HG02798 (cell line): ENCODE measurements at regions not wholly inside any gene's neighbourhood (a gene's known extent, or its start where the extent isn't known, plus 50 kb on each side); places are given as distances from the start of the nearest gene placed in this dataset.
"Not testable (repeated sequence)": the region's sequence is repeated elsewhere in the genome, so short reads cannot be mapped to it uniquely, and the experiment has no call there.

Source experiments
- ATAC-seq: cut with Tn5 transposase; IDR thresholded peaks from one replicate; pipeline ENCODE4 v1.9.1; 2021; ENCODE audit warnings: mild to moderate bottlenecking; ENCODE audit not compliant: unreplicated experiment, poor library complexity

DNA sequence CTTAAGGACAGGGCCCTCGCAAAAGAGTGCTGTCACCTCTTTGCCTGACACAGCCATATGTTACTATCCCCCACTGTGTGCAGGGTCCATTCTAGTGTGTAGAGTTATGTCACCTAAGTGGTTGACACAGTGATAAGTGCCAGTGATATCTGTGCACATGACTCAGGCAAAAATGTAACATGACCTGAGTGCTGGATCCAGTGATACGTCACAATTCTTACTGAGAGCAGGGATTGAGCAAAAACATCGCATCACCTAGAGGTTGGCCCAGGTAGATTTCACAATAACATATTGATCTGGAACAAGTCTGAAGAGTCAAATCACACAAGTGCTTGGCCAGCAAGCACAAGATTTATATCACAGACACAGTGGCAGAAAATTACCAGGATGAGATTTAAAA is 100.5 kb upstream of the BPY2B start:
- ATAC-seq: not testable (repeated sequence)

DNA sequence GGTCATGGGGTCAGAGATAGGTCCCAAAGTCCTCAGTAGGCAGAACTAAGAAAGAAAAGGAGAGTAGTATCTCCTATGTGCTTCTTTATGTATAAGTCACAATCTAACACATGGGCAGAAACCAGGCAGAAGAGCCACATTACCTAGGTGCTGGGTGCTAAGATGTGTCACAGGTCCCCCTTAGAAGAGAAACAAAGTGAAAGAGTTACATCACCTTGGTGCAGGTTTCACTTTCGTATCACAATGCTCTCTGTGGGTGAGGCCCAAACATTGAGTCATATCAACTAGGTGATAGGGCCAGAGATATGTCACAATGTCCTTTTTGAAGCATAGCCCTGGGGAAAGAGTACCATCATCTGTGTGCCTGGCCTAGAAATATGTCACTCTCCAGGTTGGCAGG is 96.1 kb upstream of the BPY2B start:
- ATAC-seq: peak; percentile 98

DNA sequence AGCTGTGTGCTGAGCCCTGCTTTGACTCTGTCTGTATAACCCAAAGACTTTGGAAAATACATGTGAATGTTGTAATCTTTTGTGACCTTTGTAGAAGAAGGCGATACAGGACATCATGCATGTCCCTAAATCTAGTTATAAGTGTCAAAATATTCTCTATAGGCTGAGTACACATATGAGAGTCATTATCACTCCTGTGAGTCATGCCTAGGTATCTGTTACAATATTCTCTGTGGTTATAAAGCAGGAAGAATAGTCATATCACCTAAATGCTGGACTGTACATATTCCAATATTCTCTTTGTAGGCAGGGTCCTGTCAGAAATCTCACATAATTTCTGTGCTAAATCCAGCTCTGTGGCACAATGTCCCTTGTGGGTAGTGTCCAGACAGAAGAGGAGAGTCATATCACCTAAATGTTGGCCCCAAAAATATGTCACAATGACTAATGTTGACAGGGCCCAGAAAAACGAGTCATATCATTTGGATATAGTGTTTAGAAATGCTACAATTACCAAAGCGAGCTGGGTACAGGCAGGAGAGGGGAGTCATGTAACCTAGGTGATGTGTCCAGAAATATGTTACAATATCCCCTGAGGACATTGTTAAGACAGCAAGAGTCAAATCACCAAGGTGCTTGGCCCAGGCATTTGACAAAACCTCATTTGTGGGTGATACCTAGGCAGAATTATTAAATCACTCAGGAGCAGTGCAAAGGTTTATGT is 80.4 kb upstream of the BPY2B start:
- ATAC-seq: not testable (repeated sequence)

DNA sequence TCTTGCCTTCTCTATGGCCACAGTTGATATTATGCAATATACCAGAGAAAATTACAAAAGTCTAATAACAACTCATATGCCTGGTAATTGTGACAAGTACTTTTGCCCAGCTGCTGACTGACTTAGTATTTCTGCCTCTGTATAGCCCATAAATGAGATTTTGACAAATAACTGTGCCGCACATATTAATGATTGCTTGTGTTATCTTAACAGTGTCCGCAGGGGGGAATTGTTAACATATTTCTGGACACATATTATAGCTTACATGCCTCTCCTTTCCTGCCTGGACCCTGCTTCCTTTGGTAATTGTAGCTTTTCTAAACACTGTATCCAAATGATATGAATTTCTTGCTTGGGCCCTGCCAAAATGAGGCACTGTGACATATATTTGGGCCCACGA is 69.0 kb upstream of the BPY2B start:
- not testable (repeated sequence) for ATAC-seq

DNA sequence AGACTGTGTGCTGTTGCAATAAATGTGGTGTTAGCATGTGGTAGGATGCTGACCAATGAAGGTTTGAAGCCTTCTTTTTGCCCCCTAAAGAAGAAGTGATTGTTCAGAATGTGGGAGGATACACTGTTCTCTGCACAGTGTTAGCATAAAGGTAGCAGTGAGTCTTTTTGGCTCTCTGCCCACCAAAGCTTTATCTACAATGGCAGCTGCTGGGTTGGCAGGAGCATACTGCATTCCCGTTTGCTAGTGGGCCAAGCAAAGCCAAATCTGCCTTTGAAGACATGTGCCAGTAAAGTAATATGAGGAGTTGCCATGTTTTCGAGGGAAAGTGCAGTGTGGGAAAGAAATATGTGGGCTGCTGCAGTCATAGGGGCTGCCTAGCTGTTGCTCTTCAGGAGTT is 56.4 kb upstream of the BPY2B start:
- ATAC-seq: not testable (repeated sequence)
